ENCODE measurements at regions not wholly inside any gene's neighbourhood (a gene's known extent, or its start where the extent isn't known, plus 50 kb on each side); places are given as distances from the start of the nearest gene placed in this dataset.

GRCh38 chr12:115823635-115824034 is 453.9 kb downstream of the MED13L start:
- in situ Hi-C loops (cut with HindIII; ENCODE audit: low pct_unique_long_range_greater_than_20kb, low sequenced_read_pairs): no loop called here
- TF ChIP-seq JUND (IDR thresholded peaks at IDR 0.05; ENCODE audit: low read depth): no peak
- no peak for DNase-seq (ENCODE audit: low read depth in 1 of 2, low spot score in 1 of 2)

GRCh38 chr12:115820656-115821055 is 456.8 kb downstream of the MED13L start:
- TF ChIP-seq JUND (IDR thresholded peaks at IDR 0.05; ENCODE audit: low read depth): no peak
- DNase-seq (ENCODE audit: low read depth in 1 of 2, low spot score in 1 of 2): no peak
- in situ Hi-C loops (cut with HindIII; ENCODE audit: low pct_unique_long_range_greater_than_20kb, low sequenced_read_pairs): no loop called here

- in situ Hi-C loops (cut with HindIII; ENCODE audit: low pct_unique_long_range_greater_than_20kb, low sequenced_read_pairs): no loop called here
- no peak for DNase-seq (ENCODE audit: low read depth in 1 of 2, low spot score in 1 of 2)
- TF ChIP-seq JUND (IDR thresholded peaks at IDR 0.05; ENCODE audit: low read depth): no peak
These were observed 458.5 kb downstream of the MED13L start for GRCh38 chr12:115818973-115819372.

- TF ChIP-seq JUND (IDR thresholded peaks at IDR 0.05; ENCODE audit: low read depth): no peak
- in situ Hi-C loops (cut with HindIII; ENCODE audit: low pct_unique_long_range_greater_than_20kb, low sequenced_read_pairs): no loop called here
- DNase-seq (ENCODE audit: low read depth in 1 of 2, low spot score in 1 of 2): peak in 1 of 2 experiments; percentile 35
These were observed 460.1 kb downstream of the MED13L start for GRCh38 chr12:115817389-115817788.

- no peak for DNase-seq (ENCODE audit: low read depth in 1 of 2, low spot score in 1 of 2)
- no peak for TF ChIP-seq JUND (IDR thresholded peaks at IDR 0.05; ENCODE audit: low read depth)
- in situ Hi-C loops (cut with HindIII; ENCODE audit: low pct_unique_long_range_greater_than_20kb, low sequenced_read_pairs): no loop called here
These were observed 461.6 kb downstream of the MED13L start for GRCh38 chr12:115815924-115816323.

- DNase-seq (ENCODE audit: low read depth in 1 of 2, low spot score in 1 of 2): no peak
- in situ Hi-C loops (cut with HindIII; ENCODE audit: low pct_unique_long_range_greater_than_20kb, low sequenced_read_pairs): no loop called here
- no peak for TF ChIP-seq JUND (IDR thresholded peaks at IDR 0.05; ENCODE audit: low read depth)
These were observed 464.2 kb downstream of the MED13L start for GRCh38 chr12:115813256-115813655.

GRCh38 chr12:115811929-115812328 is 465.6 kb downstream of the MED13L start:
- TF ChIP-seq JUND (IDR thresholded peaks at IDR 0.05; ENCODE audit: low read depth): no peak
- in situ Hi-C loops (cut with HindIII; ENCODE audit: low pct_unique_long_range_greater_than_20kb, low sequenced_read_pairs): no loop called here

GRCh38 chr12:115811045-115811444 is 466.4 kb downstream of the MED13L start:
- in situ Hi-C loops (cut with HindIII; ENCODE audit: low pct_unique_long_range_greater_than_20kb, low sequenced_read_pairs): no loop called here

More at GRCh38 chr12:115811929-115812328, 465.6 kb downstream of the MED13L start:
- DNase-seq (ENCODE audit: low read depth in 1 of 2, low spot score in 1 of 2): no peak

GRCh38 chr12:115810122-115810901 is 467.2 kb downstream of the MED13L start:
- DNase-seq (ENCODE audit: low read depth in 1 of 2, low spot score in 1 of 2): no peak
- in situ Hi-C loops (cut with HindIII; ENCODE audit: low pct_unique_long_range_greater_than_20kb, low sequenced_read_pairs): no loop called here
- TF ChIP-seq JUND (IDR thresholded peaks at IDR 0.05; ENCODE audit: low read depth): no peak

More at GRCh38 chr12:115811045-115811444, 466.4 kb downstream of the MED13L start:
- DNase-seq (ENCODE audit: low read depth in 1 of 2, low spot score in 1 of 2): no peak
- no peak for TF ChIP-seq JUND (IDR thresholded peaks at IDR 0.05; ENCODE audit: low read depth)

- no peak for DNase-seq (ENCODE audit: low read depth in 1 of 2, low spot score in 1 of 2)
- in situ Hi-C loops (cut with HindIII; ENCODE audit: low pct_unique_long_range_greater_than_20kb, low sequenced_read_pairs): no loop called here
- no peak for TF ChIP-seq JUND (IDR thresholded peaks at IDR 0.05; ENCODE audit: low read depth)
These were observed 471.5 kb downstream of the MED13L start for GRCh38 chr12:115806000-115806399.

- no peak for TF ChIP-seq JUND (IDR thresholded peaks at IDR 0.05; ENCODE audit: low read depth)
- no peak for DNase-seq (ENCODE audit: low read depth in 1 of 2, low spot score in 1 of 2)
- in situ Hi-C loops (cut with HindIII; ENCODE audit: low pct_unique_long_range_greater_than_20kb, low sequenced_read_pairs): no loop called here
These were observed 474.7 kb downstream of the MED13L start for GRCh38 chr12:115802767-115803166.

- in situ Hi-C loops (cut with HindIII; ENCODE audit: low pct_unique_long_range_greater_than_20kb, low sequenced_read_pairs): no loop called here
- DNase-seq (ENCODE audit: low read depth in 1 of 2, low spot score in 1 of 2): no peak
- TF ChIP-seq JUND (IDR thresholded peaks at IDR 0.05; ENCODE audit: low read depth): no peak
These were observed 475.6 kb downstream of the MED13L start for GRCh38 chr12:115801871-115802270.

- in situ Hi-C loops (cut with HindIII; ENCODE audit: low pct_unique_long_range_greater_than_20kb, low sequenced_read_pairs): no loop called here
- no peak for TF ChIP-seq JUND (IDR thresholded peaks at IDR 0.05; ENCODE audit: low read depth)
- peak in 1 of 2 experiments; percentile 44 for DNase-seq (ENCODE audit: low read depth in 1 of 2, low spot score in 1 of 2)
These were observed 477.9 kb downstream of the MED13L start for GRCh38 chr12:115799610-115800009.
